A673 (cell line): ENCODE measurements at regions not wholly inside any gene's neighbourhood (a gene's known extent, or its start where the extent isn't known, plus 50 kb on each side); places are given as distances from the start of the nearest gene placed in this dataset.

Experiments
- BruUV-seq: library from RNA; stranded (reverse); fragments of 400-500 nt; replicated peaks from 2 replicates; lab custom pipeline; 2021; lab: Mats Ljungman, UMichigan
- CTCF ChIA-PET: fragments of 300-600 bp; sonication (Branson Sonifier 250); formaldehyde crosslinking; loops from one replicate; lab custom pipeline; 2022; ENCODE audit warnings: antibody characterized with exemption; lab: Charles Lee
- POLR2A ChIA-PET: fragments of 300-600 bp; sonication (Branson Sonifier 250); formaldehyde crosslinking; loops from one replicate; lab custom pipeline; 2022; ENCODE audit warnings: antibody characterized with exemption; ENCODE audit not compliant: low non-redundant PET; lab: Charles Lee
- DNase-seq: peaks from one replicate; pipeline ENCODE4 v3.0.0-alpha.2; 2015; ENCODE audit warnings: low spot score
- H3K27ac ChIP-seq: fragments of 200-600 bp; sonication (generic); 2 replicates; pipeline ENCODE4 v1.5.1; 2016; ENCODE audit warnings: mixed run types, low read depth, mild to moderate bottlenecking, mixed read lengths, antibody characterized with exemption, low read length; ENCODE audit not compliant: poor library complexity, severe bottlenecking
- H3K27me3 ChIP-seq: fragments of 200-600 bp; sonication (generic); replicated peaks from 2 replicates; pipeline ENCODE4 v1.6.1; 2017; ENCODE audit warnings: mixed run types, low read depth, mild to moderate bottlenecking, mixed read lengths, antibody characterized with exemption, low read length; ENCODE audit not compliant: insufficient read depth, poor library complexity
- H3K36me3 ChIP-seq: fragments of 200-600 bp; sonication (generic); 2 replicates; pipeline ENCODE4 v1.6.1; 2016; ENCODE audit warnings: mixed run types, mild to moderate bottlenecking, mixed read lengths, antibody characterized with exemption, low read length; ENCODE audit not compliant: insufficient read depth, poor library complexity, severe bottlenecking
- H3K4me1 ChIP-seq: fragments of 200-600 bp; sonication (generic); 2 replicates; pipeline ENCODE4 v1.6.1; 2017; ENCODE audit warnings: mixed run types, mild to moderate bottlenecking, mixed read lengths, antibody characterized with exemption, low read length; ENCODE audit not compliant: insufficient read depth, poor library complexity, severe bottlenecking
- H3K4me3 ChIP-seq: fragments of 200-600 bp; sonication (generic); 2 replicates; pipeline ENCODE4 v1.5.1; 2016; ENCODE audit warnings: low read depth, mixed run types, mild to moderate bottlenecking, mixed read lengths, low read length; ENCODE audit not compliant: poor library complexity, severe bottlenecking
- H3K9me3 ChIP-seq: fragments of 200-600 bp; sonication (generic); 2 replicates; pipeline ENCODE4 v1.6.1; 2016; ENCODE audit warnings: mixed run types, low read depth, mild to moderate bottlenecking, mixed read lengths, antibody characterized with exemption, low read length; ENCODE audit not compliant: poor library complexity, severe bottlenecking
- CTCF ChIP-seq: fragments of 300-800, 200-600 bp; sonication (generic); conservative IDR thresholded peaks from 2 replicates; pipeline ENCODE4 v1.5.1; 2017; ENCODE audit warnings: low read depth, mild to moderate bottlenecking, antibody characterized with exemption, low read length, moderate library complexity, mixed read lengths
- EZH2 ChIP-seq: fragments of 200-600 bp; sonication (generic); IDR thresholded peaks from 2 replicates; pipeline ENCODE4 v1.6.1; 2017; ENCODE audit warnings: borderline replicate concordance, low read depth, mild to moderate bottlenecking, mixed read lengths, antibody characterized with exemption, low read length; ENCODE audit not compliant: poor library complexity, severe bottlenecking
- intact Hi-C: fragments of 100-400 bp; cut with micrococcal nuclease; formaldehyde crosslinking; loops from one replicate; pipeline ENCODE4 v1.10.0; 2022; ENCODE audit not compliant: unreplicated experiment

GRCh38 chr12:105745811-105746210, 392.9 kb downstream of the NUAK1 start:
- intact Hi-C loops, result no loop called here
- Histone ChIP-seq H3K27me3 (no peaks in the 10 kb centered on the region), H3K27ac (no peak overlapping the region), H3K4me1 (peaks cover under 1% of the 10 kb centered on the region), H3K9me3 (no peaks in the 10 kb centered on the region), H3K36me3 (no peaks in the 10 kb centered on the region), H3K4me3 (no peak overlapping the region)
- TF ChIP-seq CTCF, result no peak
- TF ChIP-seq EZH2, result no peak
- CTCF ChIA-PET, result no interaction called here
- no TSS peak for BruUV-seq
- POLR2A ChIA-PET, result no interaction called here
- DNase-seq, result no peak

- Histone ChIP-seq H3K27me3 (no peaks in the 10 kb centered on the region), H3K9me3 (no peaks in the 10 kb centered on the region), H3K4me3 (no peak overlapping the region), H3K4me1 (no peaks in the 10 kb centered on the region), H3K36me3 (no peaks in the 10 kb centered on the region), H3K27ac (no peak overlapping the region)
- no TSS peak for BruUV-seq
- DNase-seq, result no peak
- ChIA-PET CTCF (no interaction called here), POLR2A (no interaction called here)
- TF ChIP-seq CTCF (no peak), EZH2 (no peak)
- intact Hi-C loops, result no loop called here
These were observed 389.8 kb downstream of the NUAK1 start for GRCh38 chr12:105748806-105749600.

- no peaks in the 10 kb centered on the region for H3K36me3 ChIP-seq
- BruUV-seq, result no TSS peak
- no peak for TF ChIP-seq EZH2
- TF ChIP-seq CTCF, result no peak
- no peak overlapping the region for H3K4me3 ChIP-seq
- CTCF ChIA-PET, result no interaction called here
- no peak for DNase-seq
- H3K27me3 ChIP-seq, result no peaks in the 10 kb centered on the region
- intact Hi-C loops, result no loop called here
- no peaks in the 10 kb centered on the region for H3K9me3 ChIP-seq
- POLR2A ChIA-PET, result no interaction called here
- H3K27ac ChIP-seq, result no peak overlapping the region
- no peaks in the 10 kb centered on the region for H3K4me1 ChIP-seq
These were observed 388.7 kb downstream of the NUAK1 start for GRCh38 chr12:105750096-105750495.
